NCI-H2081 treated with DMSO at 0.1 percent for 48 hours (cell line): ENCODE measurements at regions not wholly inside any gene's neighbourhood (a gene's known extent, or its start where the extent isn't known, plus 50 kb on each side); places are given as distances from the start of the nearest gene placed in this dataset.
A peak's percentile ranks its signal among the peaks of the same experiment; 100 is the strongest.
"Not testable (repeated sequence)": the region's sequence is repeated elsewhere in the genome, so short reads cannot be mapped to it uniquely, and the experiment has no call there.

ENCODE experiments used
- DNase-seq: peaks from one replicate; lab custom pipeline; 2025; lab: John Stamatoyannopoulos, UW

DNA sequence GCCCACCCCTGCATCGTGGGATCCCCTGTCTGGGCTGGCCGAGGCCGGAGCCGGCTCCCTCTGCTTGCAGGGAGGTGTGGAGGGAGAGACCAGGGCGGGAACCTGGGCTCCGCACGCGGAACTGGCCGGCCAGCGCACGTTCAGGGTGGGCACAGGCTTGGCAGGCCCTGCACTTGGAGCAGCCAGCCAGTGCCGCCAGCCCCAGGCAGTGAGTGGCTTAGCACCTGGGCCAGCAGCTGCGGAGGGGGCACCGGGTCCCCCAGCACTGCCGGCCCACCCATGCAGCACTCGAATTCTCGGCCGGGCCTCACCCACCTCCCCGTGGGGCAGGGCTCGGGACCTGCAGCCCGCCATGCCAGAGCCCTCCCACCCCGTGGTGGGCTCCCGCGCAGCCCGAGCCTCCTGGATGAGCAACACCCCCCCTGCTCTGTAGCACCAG lies 422.6 kb downstream of the AMY1C start:
- no peak for DNase-seq

GRCh38 chr1:104182251-104182650 lies 432.6 kb downstream of the AMY1C start:
- DNase-seq, result no peak

DNA sequence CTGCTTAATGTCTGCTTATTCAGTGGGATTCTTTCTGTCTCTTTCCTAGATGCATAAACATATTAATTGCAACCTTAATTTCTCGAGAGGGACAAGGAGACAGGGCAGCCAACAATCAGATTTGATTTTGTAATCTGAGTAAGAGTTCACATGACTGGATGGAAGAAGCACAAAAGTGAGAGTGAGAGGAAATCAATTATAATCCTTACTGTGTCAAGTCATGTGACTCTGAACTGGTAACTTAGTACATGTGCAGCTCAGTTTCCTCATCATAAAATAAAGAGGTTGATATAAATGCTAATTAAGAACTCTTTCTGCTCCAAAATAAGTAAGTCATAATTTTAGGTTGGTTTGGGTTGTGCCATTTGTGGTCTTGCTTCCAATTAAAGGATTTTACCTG lies 439.5 kb downstream of the AMY1C start:
- no peak for DNase-seq

- no peak for DNase-seq
Observed at GRCh38 chr1:104190821-104191220, 441.1 kb downstream of the AMY1C start.

DNA sequence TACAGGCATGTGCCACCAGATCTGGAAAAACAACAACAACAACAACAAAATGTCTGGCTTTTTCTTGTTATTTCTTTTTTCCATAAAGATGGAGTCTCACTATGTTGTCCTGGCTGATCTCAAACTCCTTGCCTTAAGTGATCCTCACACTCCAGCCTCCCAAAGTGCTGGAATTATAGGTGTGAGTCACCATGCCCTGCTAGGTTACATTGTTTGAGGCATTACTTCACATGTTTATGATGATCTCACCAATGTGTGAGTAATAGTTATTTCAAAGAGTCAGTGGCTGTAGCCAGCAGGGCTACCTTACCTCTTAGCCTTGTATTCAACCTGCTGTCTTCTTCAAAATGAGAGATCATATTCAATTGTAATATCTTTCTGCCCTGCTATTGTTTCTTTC lies 445.7 kb downstream of the AMY1C start:
- DNase-seq, result no peak

GRCh38 chr1:104196136-104196535 lies 446.4 kb downstream of the AMY1C start:
- no peak for DNase-seq

- no peak for DNase-seq
Observed at GRCh38 chr1:104197516-104197915, 447.8 kb downstream of the AMY1C start.

DNA sequence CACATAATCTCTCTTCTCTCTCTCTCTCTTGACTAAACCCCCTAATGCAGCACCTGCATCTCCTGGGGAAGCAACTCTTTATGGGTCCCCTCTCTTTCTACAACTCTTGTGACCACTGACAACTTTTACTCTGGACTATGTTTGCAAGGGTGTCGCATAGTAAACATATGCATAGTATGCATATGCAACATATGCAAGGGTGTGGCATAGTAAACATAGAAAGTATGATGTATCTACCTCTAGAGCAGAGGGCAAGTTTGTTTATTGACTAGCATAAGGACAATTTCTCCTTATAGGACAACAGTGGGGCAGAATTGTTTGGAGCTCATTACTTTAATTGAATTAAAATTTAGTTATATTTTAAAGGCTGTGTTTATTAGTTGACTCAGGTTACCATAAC lies 462.5 kb downstream of the AMY1C start:
- DNase-seq, result no peak

GRCh38 chr1:104217395-104217986 lies 467.8 kb downstream of the AMY1C start:
- DNase-seq, result not testable (repeated sequence)

- DNase-seq, result no peak
Observed at GRCh38 chr1:104229860-104230259, 480.2 kb downstream of the AMY1C start.

- DNase-seq, result no peak
Observed at GRCh38 chr1:104231676-104232075, 482.0 kb downstream of the AMY1C start.

DNA sequence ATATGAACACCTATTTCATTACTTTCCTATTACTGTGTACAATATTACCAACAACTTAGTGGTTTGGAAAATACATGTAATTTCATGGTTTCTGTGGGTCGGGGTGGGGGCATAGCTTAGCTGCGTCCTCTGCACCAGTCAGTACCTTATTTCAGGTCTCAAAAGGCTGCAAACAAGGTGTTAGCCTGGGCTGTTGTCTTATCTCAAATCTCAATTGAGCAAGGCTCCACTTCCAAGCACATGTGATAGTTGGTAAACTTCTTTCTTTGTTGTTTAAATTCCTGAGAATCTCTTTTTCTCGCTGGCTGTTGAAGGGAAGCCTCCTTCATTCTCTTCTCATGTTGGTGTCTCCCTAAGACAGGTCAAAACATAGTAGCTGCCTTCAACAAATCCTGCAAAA lies 485.4 kb downstream of the AMY1C start:
- no peak for DNase-seq

- DNase-seq, result no peak
Observed at GRCh38 chr1:104238991-104239390, 489.3 kb downstream of the AMY1C start.

- no peak for DNase-seq
Observed at GRCh38 chr1:104248385-104248784, 498.7 kb downstream of the AMY1C start.

DNA sequence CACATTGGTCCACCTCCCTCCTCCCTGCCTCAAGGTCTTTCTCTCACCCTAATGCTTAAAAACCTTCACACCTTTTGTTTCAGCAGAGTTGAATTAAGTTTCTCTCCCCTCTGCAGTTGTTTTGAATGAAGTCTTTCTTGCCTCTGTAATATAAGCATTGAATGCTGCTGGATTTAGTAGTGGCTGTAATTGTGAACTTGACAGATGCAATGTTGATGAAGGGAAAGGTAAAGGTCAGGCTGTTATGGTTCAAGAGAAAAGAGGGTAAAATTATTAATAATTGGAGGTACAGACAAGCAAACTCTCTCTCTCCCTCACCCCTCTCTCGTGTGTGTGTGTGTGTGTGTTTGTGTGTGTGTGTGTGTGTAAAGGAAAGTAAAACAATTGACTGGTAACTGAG lies 509.8 kb downstream of the AMY1C start:
- no peak for DNase-seq

DNA sequence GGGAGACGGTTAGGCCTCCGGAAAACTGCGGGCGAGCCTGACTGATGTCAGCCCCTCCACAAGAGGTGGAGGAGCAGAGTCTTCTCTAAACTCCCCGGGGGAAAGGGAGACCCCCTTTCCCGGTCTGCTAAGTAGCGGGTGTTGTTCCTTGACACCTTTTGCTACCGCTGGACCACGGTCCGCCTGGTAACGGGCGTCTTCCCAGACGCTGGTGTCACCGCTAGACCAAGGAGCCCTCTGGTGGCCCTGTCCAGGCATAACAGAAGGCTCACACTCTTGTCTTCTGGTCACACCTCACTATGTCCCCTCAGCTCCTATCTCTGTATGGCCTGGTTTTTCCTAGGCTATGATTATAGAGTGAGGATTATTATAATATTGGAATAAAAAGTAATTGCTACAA lies 513.4 kb downstream of the AMY1C start:
- not testable (repeated sequence) for DNase-seq

DNA sequence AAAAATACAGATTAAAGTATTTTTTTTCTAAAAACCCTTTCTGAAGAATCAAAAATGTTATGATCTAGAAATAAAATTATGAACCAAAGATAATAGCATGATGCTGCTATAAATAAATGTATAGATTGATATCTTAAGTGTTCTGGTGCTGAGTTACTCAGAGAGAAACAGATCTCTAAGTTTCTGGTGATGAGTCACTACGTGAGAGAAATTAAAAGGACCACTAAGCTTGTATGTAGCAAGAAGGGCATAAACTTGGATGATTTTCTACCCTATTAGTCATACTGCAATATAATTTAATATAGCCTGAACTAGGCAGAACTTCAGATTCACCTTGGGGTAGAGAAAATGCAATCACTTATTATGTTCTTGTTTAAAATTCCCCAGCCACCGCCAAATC lies 514.8 kb downstream of the AMY1C start:
- no peak for DNase-seq

- no peak for DNase-seq
Observed at GRCh38 chr1:104265163-104265562, 515.5 kb downstream of the AMY1C start.

DNA sequence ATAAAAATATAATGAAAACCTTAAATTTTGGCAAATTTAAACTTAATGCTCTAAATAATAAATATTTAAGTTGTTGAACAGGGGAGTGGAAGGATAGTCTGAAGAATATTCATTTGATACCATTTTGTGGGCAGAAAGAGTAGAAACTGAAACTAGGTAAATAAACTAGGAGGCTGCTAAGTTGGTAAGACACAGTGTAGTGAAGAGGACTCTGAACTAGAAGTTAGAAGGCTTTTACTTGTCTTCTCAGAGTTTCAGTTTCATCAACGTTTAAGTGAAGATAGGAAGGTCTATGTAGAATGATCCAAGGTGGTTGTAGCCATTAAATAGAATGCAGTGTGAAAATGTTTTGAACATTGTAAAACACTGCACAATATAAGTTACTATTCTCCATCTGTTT lies 516.9 kb downstream of the AMY1C start:
- no peak for DNase-seq

GRCh38 chr1:104288322-104288721 lies 538.6 kb downstream of the AMY1C start:
- DNase-seq, result not testable (repeated sequence)

- DNase-seq, result no peak
Observed at GRCh38 chr1:104291156-104291555, 541.5 kb downstream of the AMY1C start.

- peak; percentile 55 for DNase-seq
Observed at GRCh38 chr1:104294259-104294658, 544.6 kb downstream of the AMY1C start.

DNA sequence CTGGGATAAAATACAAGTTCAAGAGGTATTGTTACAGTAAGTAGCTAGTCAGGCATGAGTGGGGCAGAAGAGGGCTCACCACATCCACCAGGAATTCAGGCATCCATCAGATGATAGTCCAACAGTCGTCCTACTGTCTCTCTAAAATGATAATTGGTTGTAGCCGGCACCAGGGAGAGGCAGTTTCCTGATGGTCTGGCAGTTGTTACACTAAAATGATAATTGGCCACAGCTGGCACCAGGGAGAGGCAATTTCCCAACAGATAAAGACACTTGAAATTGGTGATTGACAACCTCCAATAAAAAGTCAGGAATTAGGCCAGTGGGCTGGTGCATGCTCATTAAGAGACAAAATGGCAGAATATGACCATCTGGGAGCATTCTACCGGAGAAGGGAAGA lies 545.8 kb downstream of the AMY1C start:
- DNase-seq, result peak; percentile 1

DNA sequence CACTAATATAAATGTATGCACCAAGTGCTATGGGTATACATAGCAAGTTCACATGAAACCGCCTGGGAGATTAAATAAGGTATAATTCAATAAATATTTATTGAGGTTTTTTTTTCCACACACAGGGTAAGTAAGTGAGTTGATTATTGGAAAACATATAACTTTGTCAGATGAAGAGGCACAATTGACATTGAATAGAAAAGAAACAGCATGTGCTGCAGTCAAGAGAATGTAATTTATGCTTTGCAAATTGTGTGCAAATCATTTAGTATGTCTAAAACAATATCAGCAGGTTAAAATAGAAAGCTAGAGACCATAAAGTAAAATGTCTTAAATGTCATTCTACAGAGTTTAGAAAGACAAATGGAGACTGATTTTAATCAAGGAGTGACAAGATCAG lies 560.0 kb downstream of the AMY1C start:
- no peak for DNase-seq

DNA sequence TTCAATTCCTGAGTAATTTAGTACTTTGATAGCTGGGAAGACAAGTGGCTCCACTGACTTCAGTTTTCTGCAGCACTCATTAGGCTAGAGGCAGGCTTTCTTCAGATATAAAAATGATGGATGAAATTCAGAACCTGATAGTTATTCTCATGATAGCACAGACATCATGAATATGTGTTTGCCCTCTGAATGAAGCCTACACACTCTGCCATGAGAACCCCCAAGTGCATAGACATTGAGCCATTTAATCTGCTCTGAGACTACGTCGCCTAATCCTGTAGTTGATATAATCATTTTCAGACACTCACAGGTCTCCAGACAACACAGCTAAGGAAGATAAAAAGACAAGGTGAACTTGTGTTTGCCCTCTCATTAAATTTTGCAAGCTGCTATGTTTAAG lies 566.1 kb downstream of the AMY1C start:
- DNase-seq, result no peak
